GOT3 (cell line): ENCODE measurements at regions not wholly inside any gene's neighbourhood (a gene's known extent, or its start where the extent isn't known, plus 50 kb on each side); places are given as distances from the start of the nearest gene placed in this dataset.
"Not testable (repeated sequence)": the region's sequence is repeated elsewhere in the genome, so short reads cannot be mapped to it uniquely, and the experiment has no call there.

ENCODE experiments used
- DNase-seq: peaks from one replicate; lab custom pipeline; 2025; ENCODE audit warnings: mixed read lengths; lab: John Stamatoyannopoulos, UW

DNA sequence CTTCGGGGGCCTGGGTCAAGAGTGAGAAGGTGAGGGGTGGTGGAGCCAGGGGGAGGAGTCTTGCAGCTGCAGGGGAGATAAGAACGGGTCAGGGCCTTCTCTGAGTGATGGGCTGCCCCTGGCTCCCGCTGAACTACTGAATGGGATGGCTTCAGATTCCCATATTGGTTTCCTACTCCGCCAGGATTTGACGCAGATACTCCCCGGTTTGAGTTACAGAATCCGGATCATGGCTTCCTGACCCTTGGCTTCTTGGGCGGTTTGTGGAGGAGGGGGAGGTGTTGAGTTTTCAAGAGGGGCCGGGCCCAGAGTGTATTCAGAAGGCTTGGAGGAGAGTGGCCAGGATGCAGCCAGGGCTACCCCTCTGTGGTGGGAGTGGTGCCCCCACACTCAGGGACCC, 119.9 kb upstream of the ATP2B2 start:
- no peak for DNase-seq

DNA sequence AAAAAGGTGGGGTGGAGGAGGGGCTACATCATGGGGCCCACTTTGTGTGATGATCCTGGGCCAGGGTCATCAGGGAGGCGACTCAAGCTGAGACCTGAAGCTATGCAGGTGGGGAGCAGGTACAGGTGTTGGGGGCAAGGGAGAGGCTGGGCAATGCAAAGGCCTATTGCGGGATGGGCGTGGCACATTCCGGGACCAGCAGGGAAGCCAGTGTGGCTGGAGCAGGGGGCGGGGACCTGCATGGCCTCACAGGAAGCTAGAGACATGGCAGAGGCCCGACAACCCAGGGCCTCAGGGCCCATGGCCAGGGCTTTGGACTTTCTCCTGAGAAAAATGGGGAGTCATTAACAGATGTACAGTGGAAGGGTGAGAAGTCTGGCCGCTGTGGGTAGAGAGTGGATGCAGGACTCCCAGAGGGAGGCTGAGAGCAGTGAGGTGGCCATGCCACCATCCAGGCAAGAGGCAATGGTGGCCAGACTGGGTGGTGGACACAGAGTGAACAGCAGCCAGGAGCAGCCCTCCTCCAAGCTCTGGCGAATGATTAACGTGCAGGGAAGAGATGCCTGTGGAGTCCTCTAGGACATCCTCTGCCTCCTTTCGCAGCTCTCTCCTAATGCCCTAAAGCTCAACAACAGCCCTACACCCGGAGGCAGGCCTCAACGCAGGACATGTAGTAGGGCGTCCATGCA, 122.6 kb upstream of the ATP2B2 start:
- no peak for DNase-seq

DNA sequence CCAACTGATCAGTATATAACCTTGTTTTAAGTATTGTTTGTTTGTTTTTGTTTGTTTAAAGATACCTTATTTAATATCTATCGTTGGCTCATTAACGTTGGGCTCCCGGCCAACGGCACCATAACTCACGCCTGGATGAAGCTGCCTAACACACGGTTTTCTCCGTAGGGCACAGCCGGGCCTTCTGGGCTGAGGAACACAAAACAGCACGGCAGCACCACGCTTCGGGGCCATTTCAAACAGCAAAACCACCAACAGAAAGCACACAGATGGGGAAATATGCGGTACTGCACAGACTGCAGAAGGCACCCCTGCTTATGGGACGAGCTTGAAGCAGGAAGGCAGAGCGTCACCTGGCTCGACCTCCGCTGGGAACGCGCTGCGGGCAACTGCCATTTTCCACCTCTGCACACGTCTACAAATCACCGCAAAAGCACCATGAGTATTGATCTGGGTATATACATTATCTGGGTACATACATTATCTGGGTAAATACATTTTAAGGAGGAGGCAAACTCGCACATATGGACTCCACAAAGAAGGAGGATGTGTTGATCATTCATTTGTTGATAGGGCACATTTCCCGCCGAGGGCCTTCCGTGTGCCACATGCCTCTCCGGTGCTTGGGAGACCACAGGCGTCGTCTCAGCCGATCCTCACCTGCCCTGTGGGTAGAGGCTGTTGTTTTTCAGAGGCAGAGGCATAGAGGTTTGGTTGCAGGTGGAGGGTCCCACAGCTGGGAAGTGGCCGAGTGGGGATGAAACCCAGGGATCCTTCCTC, 123.7 kb upstream of the ATP2B2 start:
- no peak for DNase-seq

DNA sequence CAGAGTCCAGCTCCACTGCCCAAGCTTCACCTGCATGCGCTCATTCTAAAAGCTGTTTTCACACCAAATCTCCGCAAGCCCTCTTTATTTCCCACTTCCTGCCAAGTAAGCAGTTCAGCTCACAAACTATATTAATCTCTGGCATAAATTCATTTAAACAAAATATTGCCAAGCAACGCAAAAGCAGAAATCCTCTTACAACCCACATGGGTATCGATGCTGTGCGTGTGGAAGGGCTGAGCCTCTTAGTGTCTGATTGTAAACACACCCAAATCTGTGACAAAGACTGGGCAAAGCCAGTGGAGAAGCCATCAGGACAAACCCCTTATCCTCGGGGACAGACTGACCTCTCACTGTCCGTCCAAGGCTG, 124.3 kb upstream of the ATP2B2 start:
- DNase-seq, result no peak

DNA sequence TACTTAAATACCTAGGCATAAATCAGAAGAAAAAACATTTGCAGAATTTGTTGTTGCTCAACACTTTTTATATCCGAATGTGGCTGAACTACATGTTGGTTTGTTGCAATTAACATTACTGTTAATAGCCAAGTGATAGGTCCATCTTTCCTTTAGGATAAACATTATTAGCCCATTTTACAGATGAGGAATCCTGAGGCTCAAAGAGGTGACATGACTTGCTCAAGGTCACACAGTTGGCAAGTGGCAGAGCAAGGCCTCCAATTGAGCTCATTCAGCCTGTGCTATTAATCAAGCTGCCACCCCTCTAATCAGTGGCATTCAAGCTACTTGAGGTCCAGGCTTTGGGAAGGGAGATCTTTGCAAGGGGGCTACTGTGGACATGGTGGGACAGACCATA, 125.8 kb upstream of the ATP2B2 start:
- DNase-seq, result no peak

DNA sequence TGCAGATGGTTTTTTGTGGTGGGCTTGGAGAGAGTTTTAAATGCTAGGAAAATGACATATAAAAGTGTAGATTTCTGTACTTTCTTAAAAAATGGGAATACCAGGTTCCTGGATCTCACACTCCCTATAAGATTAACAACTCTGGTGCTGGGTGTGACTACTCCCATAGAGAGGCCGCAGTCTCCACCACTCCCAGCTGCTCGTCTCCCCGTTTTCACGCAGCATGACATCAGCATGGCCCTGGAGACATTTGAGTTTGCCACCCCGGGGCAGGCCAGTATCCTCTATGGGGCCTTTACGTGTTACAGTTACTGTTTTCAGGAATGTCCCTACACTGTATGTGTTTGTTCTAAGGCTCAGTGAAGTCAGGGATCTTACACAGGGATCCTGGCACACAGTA, 126.7 kb upstream of the ATP2B2 start:
- no peak for DNase-seq

DNA sequence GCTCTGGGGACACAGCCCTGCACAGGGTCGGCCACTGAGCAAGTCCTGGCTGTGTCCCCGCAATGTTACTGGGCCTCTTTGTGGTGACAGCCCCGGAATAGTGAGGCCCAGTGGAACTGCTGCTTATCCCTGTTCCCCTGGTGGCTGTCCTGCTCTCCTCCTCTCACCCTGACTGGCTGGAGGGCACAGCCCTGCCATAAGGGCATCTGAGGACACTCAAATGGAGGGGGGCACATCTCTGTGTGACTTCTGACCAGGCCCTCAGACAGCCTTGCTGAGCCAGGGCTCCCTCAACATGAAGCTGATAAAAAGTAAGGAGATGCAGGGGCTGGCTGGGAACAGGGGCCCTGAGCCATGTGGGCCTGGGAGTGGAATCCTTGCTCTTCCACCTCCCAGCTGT, 127.4 kb upstream of the ATP2B2 start:
- no peak for DNase-seq

DNA sequence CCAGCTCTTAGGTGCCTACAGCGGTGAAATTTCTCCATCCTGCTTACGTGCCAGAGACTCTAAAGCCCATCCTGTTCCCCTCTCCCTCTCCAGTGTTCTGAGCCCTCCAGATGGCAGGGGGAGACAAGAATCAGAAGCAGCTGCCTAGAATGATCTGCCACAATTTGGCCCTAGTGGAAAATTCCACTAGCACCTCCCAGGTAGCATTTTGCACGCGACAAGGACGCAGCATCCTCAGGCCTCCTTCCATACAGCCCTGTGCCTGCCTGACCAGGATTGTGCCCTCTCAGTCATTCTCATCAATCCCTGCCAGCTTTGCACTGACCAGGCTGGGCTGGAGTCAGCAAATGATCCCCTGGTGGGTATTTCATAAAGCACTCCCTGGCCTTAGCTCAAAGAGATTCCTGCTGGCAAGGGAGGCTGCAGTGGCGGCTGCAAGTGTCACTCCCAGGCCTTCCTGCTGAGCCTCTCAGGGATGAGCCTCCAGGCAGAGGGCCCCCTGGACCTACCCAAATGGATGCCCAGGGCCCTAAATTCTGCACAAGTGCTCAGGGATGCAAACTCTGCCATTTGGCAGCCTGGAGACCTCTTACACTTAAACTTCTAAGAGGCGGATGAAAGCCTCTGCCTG, 130.2 kb upstream of the ATP2B2 start:
- DNase-seq, result no peak

DNA sequence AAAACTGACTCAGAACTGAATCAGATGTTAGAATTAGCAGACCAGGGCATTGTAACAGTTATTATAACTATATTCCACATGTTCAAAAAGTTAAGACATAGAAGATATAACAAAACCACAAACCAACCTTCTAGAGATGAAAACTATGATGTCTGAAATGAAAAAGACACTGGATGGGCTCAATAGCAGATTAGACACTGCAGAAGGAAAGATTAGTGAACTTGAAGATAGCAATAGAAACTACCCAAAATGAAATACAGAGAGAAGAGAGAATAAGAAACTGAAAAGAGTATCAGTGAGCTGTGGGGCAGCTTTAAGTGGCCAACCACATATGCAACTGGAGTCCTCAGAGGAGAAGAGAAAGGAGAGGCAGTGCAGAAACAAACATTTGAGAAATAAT, 132.0 kb upstream of the ATP2B2 start:
- DNase-seq, result no peak

DNA sequence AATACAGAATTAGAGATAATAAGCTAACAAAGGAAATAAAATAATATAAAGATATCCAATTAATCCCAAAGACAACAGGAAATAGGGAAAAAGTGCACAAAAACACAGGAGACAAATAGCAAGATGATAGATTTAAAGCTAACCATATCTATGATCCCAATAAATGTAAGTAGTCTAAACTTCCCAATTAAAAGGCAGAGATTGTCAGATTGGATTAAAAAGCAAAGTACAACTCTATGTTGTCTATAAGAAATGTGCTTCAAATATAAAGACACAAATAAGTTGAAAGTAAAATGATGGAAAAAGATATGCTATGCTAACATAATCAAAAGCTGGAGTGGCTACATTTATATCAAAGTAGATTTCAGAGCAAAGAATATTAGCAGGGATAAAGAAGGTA, 133.1 kb upstream of the ATP2B2 start:
- DNase-seq, result no peak

DNA sequence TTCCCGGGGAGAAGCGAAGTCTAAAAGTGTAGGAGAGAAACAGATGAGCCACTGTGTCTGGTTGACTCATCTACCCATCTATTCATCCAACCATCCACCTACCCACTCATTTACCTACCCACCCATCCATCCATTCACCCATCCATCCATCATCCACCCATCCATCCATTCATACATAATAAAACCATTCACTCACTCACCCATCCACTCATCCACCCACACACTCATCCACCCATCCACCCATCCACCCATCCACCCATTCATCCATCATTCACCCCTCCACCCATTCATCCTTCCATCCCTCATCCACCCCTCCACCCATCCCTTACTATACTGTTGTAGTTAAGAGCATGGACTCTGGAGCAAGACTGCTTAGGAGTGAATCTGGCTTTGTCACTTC, 136.4 kb upstream of the ATP2B2 start:
- DNase-seq, result no peak

DNA sequence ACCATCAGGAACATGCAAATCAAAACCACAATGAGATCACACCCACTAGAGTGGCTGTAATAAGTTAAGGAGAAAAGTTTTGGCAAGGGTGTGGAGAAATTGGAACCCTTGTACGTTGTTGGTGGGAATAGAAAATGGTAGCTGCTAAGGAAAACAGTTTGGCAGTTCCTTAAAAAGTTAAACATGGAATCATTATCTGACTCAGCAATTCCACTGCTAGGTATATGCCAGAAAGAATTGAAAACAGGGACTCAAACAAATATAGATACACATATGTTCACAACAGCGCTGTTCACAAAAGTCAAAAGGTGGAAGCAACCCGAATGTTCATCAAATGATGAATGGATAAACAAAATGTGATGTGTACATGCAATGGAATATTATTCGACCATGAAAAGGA, 138.8 kb upstream of the ATP2B2 start:
- no peak for DNase-seq

DNA sequence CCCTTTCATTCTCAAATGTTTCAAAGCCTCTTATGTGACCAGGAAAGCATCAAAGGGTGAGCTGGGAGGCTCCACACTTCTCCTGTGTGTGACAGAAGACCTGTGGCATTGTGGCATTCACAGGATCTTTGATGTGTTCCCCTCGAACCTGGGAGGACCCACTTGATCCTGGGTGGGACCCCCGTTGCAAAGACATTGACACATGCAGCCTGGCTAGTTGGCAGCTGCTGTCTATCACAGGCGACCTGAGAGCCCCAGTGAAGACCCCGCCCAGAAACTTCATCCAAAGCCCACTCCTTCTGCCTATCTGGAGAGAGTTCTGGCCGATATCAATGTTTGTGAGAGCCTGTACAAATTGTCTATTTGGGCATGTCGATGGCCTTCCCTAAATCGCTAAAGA, 140.4 kb upstream of the ATP2B2 start:
- no peak for DNase-seq

DNA sequence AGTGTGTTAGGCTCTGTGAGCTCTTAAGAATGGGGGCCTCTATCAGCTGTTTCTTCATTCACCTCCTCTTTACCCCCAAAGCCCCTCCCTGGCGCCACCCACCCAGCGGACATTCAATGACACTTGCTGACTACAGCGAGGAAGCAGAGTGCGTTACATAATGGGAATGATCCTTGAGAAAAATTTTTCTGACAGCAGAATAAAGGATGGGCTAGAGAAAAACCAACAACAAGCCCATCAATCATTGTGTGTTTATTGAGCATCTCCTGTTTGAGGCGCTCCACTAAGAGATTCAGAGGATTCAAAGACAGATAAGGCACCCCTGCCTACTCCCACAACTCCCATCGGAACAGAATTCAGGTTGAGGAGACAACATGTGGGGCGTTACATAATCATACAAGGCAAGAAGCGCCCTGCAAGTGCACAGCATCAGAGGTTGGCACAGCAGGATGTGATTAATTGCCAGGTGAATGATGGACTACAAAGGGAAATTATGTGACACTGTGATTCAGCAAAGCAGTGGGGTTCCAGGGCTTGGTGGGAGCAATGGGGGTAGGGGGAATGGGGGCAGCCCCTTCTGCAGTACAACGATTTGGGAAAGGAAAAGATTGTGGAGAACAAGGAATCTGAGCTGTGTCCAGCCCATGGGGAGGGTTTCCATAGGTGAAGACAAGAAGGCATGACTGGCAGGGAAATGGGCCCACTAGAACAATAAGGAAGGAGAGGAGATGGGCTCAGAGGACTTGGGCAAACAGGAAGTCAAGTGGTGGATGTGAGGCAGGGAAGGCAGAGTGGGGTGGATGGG, 141.3 kb upstream of the ATP2B2 start:
- DNase-seq, result no peak

DNA sequence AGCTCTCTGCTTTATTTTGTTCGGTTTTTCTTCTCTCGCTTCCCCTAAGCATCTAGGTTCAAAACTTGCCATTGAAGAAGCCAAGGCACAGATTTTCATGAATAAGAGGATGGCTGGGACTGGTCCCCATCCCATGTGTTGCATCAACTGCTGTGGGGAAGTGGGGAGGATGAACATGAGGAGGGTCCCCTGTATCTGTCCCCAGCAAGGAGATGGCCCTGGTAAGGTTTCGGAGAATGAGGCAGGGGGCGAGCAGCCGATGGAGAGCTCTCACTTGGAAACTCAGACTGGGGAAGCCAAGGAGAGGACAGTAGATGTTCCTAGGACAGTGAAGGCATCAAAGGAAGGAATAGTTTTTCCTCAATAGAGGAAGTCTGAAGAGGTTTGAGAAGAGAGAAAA, 142.0 kb upstream of the ATP2B2 start:
- no peak for DNase-seq

DNA sequence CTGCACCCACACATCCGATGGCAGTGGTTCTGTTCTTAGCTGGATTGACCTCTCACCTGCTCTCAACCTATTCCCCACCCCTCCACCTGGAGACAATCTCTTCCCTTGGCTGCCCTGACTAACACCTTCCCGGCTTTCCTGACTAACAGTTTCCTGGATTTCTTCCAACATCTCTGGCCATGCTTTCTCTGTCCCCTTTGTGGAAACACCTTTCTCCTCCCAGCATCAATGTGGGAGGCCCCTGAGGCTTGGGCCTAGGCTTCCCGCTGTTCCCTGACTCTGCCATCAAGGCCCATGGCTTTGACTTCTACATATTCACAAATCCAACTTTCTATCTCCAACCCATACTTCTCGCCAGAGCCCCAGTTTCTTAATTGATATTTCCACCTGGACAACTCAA, 142.8 kb upstream of the ATP2B2 start:
- DNase-seq, result no peak

DNA sequence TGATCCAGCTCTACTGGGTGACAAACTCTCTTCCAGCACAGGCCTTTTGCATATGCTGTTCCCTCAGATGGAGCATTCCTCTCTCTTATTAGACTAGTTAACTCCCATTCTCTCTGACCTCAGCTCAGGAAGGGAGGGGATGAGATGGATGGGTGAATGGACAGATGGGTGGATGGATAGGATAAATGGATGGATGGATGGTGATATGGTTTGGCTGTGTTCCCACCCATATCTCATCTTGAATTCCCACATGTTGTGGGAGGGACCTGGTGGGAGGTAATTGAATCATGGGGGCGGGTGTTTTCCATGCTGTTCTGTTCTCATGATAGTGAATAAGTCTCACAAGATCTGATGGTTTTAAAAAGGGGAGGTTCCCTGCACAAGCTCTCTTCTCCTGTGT, 144.1 kb upstream of the ATP2B2 start:
- DNase-seq, result not testable (repeated sequence)

DNA sequence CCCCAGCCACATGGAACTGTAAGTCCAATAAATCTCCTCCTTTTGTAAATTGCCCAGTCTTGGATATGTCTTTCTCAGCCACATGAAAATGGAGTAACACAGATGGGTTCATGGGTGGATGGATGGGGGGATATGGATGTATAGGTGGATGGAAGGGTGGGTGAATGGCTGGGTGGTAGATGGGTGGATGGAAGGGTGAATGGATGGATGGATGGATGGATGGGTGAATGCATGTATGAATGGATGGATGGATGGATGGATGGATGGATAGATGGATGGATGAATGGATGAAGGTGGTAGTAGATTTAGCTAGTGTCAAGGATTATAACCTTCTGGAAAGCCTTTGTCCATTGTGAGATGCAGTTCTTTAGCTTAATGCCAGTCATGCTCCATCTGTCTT, 146.1 kb upstream of the ATP2B2 start:
- DNase-seq, result no peak

DNA sequence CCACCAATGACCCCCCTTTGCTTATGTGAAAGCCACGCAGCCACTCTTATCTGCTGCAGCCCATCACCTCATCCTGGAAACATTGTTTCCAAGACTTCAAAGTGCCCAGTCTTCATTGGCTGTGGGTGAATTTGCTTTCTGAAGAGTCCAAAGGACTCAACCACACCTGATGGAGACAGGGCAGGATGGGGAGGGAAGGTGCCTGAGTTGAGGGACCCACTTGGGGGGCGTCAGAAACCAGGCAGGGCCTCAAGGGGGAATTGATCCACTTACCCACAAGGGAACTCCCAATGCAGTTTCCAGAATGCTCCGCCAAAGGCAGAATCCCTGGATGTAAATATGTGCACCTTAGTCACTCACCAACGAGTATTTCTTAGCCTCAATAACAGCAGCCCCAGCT, 147.9 kb upstream of the ATP2B2 start:
- no peak for DNase-seq

DNA sequence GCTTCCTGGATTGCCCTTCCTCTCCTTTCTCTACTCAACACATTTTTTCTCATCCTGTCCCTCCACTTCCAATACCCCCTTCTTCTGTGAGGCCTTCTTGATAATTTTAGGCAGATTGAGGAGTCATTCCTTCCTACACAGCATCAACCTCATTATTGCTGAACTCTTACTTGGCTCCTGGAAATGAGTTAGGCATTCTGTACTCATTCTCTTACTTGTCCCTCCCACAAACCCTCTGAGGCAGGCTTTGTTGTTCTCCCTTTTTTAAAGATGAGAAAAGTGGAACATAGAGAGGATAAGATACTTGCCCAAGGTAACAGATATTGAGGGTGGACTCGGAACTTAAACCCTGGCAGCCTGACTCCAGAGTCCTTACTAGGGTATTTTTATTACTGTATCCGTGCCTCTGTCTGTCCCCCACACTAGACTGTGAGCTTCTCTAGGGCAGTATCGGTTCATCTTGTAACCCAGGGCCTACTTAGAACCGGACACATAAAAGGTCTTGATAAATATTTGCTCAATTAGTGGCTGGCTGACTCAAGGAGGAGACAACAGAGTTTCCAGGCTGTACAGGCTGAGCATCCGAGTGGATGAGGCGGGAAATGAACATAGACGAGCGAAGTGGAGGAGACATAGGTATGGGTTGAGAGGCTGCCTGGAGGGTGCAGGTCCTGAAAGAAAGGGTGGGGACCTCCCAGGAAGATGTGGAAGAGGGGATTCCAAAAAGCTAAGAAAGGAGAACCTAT, 148.7 kb upstream of the ATP2B2 start:
- no peak for DNase-seq

DNA sequence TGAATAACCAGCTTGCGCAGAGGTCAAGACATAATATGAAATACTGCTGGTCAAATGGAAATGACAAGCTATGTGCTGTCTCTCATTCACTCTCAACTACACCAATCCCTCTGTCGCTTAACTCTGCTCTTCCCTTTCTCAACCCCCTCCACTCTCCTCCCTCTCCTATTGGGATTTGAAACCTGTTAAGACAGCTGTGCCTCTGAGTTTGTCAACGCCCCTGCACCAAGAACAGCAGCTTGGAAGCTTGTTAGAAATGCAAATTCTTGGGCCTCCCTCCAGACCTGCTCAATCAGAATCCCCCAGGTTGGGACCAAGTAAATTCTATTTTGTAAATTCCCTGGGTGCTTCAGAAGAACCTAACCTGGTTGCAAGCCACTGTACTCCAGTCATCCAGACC, 149.7 kb upstream of the ATP2B2 start:
- no peak for DNase-seq

DNA sequence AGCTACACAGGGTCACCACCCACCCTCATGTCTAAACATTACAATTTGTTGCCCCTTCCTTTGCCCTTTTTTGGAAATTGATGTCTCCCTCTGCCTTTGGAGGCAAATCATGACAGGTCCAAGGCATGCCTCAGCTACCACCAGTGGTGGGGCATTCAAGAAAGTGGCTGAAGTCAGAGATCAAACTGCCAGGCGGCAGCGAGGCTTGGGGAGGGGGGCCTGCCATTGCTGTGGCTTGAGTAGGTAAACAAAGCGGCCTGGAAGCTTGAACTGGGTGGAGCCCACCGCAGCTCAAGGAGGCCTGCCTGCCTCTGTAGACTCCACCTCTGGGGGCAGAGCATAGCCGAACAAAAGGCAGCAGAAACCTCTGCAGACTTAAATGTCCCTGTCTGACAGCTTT, 152.0 kb upstream of the ATP2B2 start:
- not testable (repeated sequence) for DNase-seq
